ENCODE measurements at regions not wholly inside any gene's neighbourhood (a gene's known extent, or its start where the extent isn't known, plus 50 kb on each side); places are given as distances from the start of the nearest gene placed in this dataset.

GRCh38 chr18:60292186-60292585 is 80.4 kb downstream of the MC4R start:
- Histone ChIP-seq H3K27ac (ENCODE audit: low read length) (no peak overlapping the region), H3K4me3 (ENCODE audit: low read length) (no peak overlapping the region), H3K27me3 (ENCODE audit: low read length) (no peaks in the 10 kb centered on the region), H3K9ac (ENCODE audit: low read length) (no peak overlapping the region), H4K20me1 (ENCODE audit: low read length) (no peaks in the 10 kb centered on the region), H3K9me3 (ENCODE audit: low read length) (no peaks in the 10 kb centered on the region), H3K36me3 (ENCODE audit: low read depth, low read length) (no peaks in the 10 kb centered on the region), H3K4me2 (ENCODE audit: low read length) (no peak overlapping the region), H3K9me2 (replicated peaks; ENCODE audit: low read length) (no peaks in the 10 kb centered on the region), H2AFZ (ENCODE audit: low read length) (no peak overlapping the region), H3K4me1 (ENCODE audit: insufficient read depth, low read length) (no peaks in the 10 kb centered on the region), H3K79me2 (ENCODE audit: low read length) (no peaks in the 10 kb centered on the region), H3F3A (ENCODE audit: low read length, unreplicated experiment) (no peaks in the 10 kb centered on the region)
- TF ChIP-seq EZH2phosphoT487 (IDR thresholded peaks at IDR 0.05; ENCODE audit: borderline replicate concordance, low read length): no peak
- TF ChIP-seq EZH2 (IDR thresholded peaks at IDR 0.05; ENCODE audit: low read length, unreplicated experiment): no peak
- no peak for TF ChIP-seq CTCF (conservative IDR thresholded peaks at IDR 0.05; ENCODE audit: low read depth, low read length)
- intact Hi-C loops (cut with micrococcal nuclease): no loop called here
- ATAC-seq (no peak), DNase-seq (no peak)
- ChIA-PET CTCF (no interaction called here), POLR2A (ENCODE audit: unreplicated experiment) (no interaction called here)
- BruUV-seq (replicated peaks): no TSS peak

- Histone ChIP-seq H3K36me3 (ENCODE audit: low read depth, low read length) (no peaks in the 10 kb centered on the region), H3K27me3 (ENCODE audit: low read length) (no peaks in the 10 kb centered on the region), H3K9ac (ENCODE audit: low read length) (no peak overlapping the region), H4K20me1 (ENCODE audit: low read length) (no peaks in the 10 kb centered on the region), H2AFZ (ENCODE audit: low read length) (no peak overlapping the region), H3K4me1 (ENCODE audit: insufficient read depth, low read length) (peaks cover 23% of the 10 kb centered on the region), H3K79me2 (ENCODE audit: low read length) (no peaks in the 10 kb centered on the region), H3K9me2 (replicated peaks; ENCODE audit: low read length) (no peaks in the 10 kb centered on the region), H3K4me3 (ENCODE audit: low read length) (no peak overlapping the region), H3K4me2 (ENCODE audit: low read length) (no peak overlapping the region), H3F3A (ENCODE audit: low read length, unreplicated experiment) (peaks cover 5% of the 10 kb centered on the region), H3K27ac (ENCODE audit: low read length) (no peak overlapping the region), H3K9me3 (ENCODE audit: low read length) (no peaks in the 10 kb centered on the region)
- POLR2A ChIA-PET (ENCODE audit: unreplicated experiment): no interaction called here
- TF ChIP-seq CTCF (conservative IDR thresholded peaks at IDR 0.05; ENCODE audit: low read depth, low read length) (no peak), EZH2 (IDR thresholded peaks at IDR 0.05; ENCODE audit: low read length, unreplicated experiment) (no peak), EZH2phosphoT487 (IDR thresholded peaks at IDR 0.05; ENCODE audit: borderline replicate concordance, low read length) (no peak)
- intact Hi-C loops (cut with micrococcal nuclease): loop anchor here (5.0 kb wide), 1 partner anchor 47 kb away; no protein-coding TSS in a partner anchor
- CTCF ChIA-PET: no interaction called here
- ATAC-seq (no peak), DNase-seq (no peak)
- no TSS peak for BruUV-seq (replicated peaks)
Observed at GRCh38 chr18:60279391-60279790, 93.2 kb downstream of the MC4R start.

GRCh38 chr18:60277855-60278480 is 94.6 kb downstream of the MC4R start:
- H4K20me1 ChIP-seq (ENCODE audit: low read length): no peaks in the 10 kb centered on the region
- ChIA-PET CTCF (interaction anchor here (0.7 kb wide), 1 partner anchor 136 kb away, joined by 4 read pairs; no protein-coding TSS in a partner anchor), POLR2A (ENCODE audit: unreplicated experiment) (interaction anchor here (0.6 kb wide), 1 partner anchor 392 kb away, joined by 3 read pairs; no protein-coding TSS in a partner anchor)
- TF ChIP-seq EZH2phosphoT487 (IDR thresholded peaks at IDR 0.05; ENCODE audit: borderline replicate concordance, low read length) (no peak), EZH2 (IDR thresholded peaks at IDR 0.05; ENCODE audit: low read length, unreplicated experiment) (no peak), CTCF (conservative IDR thresholded peaks at IDR 0.05; ENCODE audit: low read depth, low read length) (no peak)
- H3K36me3 ChIP-seq (ENCODE audit: low read depth, low read length): no peaks in the 10 kb centered on the region
- H3F3A ChIP-seq (ENCODE audit: low read length, unreplicated experiment): peaks cover 5% of the 10 kb centered on the region
- intact Hi-C loops (cut with micrococcal nuclease): loop anchor here (5.0 kb wide), 1 partner anchor 46 kb away; no protein-coding TSS in a partner anchor
- no peaks in the 10 kb centered on the region for H3K9me2 ChIP-seq (replicated peaks; ENCODE audit: low read length)
- H3K4me3 ChIP-seq (ENCODE audit: low read length): 0 out of 2 replicates have a peak overlapping the region, but pooled peaks have one; percentile 4
- H3K4me2 ChIP-seq (ENCODE audit: low read length): peak overlapping the region; percentile 63
- peak; percentile 97 for DNase-seq
- no peak overlapping the region for H2AFZ ChIP-seq (ENCODE audit: low read length)
- peaks cover 23% of the 10 kb centered on the region for H3K4me1 ChIP-seq (ENCODE audit: insufficient read depth, low read length)
- H3K79me2 ChIP-seq (ENCODE audit: low read length): no peaks in the 10 kb centered on the region
- H3K27me3 ChIP-seq (ENCODE audit: low read length): no peaks in the 10 kb centered on the region
- BruUV-seq (replicated peaks): no TSS peak
- H3K9me3 ChIP-seq (ENCODE audit: low read length): no peaks in the 10 kb centered on the region
- H3K9ac ChIP-seq (ENCODE audit: low read length): no peak overlapping the region
- ATAC-seq: peak; percentile 96
- peak overlapping the region; percentile 55 for H3K27ac ChIP-seq (ENCODE audit: low read length)
